ENCODE measurements at regions not wholly inside any gene's neighbourhood (a gene's known extent, or its start where the extent isn't known, plus 50 kb on each side); places are given as distances from the start of the nearest gene placed in this dataset.

- TF ChIP-seq E4F1 (CRISPR knock-in tag; IDR thresholded peaks at IDR 0.05; ENCODE audit: borderline replicate concordance) = no peak
- TF ChIP-seq ZNF766 (CRISPR knock-in tag; conservative IDR thresholded peaks at IDR 0.05) = no peak
- TF ChIP-seq, protein P1, sequence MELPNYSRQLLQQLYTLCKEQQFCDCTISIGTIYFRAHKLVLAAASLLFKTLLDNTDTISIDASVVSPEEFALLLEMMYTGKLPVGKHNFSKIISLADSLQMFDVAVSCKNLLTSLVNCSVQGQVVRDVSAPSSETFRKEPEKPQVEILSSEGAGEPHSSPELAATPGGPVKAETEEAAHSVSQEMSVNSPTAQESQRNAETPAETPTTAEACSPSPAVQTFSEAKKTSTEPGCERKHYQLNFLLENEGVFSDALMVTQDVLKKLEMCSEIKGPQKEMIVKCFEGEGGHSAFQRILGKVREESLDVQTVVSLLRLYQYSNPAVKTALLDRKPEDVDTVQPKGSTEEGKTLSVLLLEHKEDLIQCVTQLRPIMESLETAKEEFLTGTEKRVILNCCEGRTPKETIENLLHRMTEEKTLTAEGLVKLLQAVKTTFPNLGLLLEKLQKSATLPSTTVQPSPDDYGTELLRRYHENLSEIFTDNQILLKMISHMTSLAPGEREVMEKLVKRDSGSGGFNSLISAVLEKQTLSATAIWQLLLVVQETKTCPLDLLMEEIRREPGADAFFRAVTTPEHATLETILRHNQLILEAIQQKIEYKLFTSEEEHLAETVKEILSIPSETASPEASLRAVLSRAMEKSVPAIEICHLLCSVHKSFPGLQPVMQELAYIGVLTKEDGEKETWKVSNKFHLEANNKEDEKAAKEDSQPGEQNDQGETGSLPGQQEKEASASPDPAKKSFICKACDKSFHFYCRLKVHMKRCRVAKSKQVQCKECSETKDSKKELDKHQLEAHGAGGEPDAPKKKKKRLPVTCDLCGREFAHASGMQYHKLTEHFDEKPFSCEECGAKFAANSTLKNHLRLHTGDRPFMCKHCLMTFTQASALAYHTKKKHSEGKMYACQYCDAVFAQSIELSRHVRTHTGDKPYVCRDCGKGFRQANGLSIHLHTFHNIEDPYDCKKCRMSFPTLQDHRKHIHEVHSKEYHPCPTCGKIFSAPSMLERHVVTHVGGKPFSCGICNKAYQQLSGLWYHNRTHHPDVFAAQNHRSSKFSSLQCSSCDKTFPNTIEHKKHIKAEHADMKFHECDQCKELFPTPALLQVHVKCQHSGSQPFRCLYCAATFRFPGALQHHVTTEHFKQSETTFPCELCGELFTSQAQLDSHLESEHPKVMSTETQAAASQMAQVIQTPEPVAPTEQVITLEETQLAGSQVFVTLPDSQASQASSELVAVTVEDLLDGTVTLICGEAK (IDR thresholded peaks at IDR 0.05) = no peak
- TF ChIP-seq, protein P1 (CRISPR knock-in tag; IDR thresholded peaks at IDR 0.05) = no peak
- no peak; the same call in none of the 2 replicates for TF ChIP-seq SMARCA5 (IDR thresholded peaks at IDR 0.05)
- TF ChIP-seq ARHGAP35 (IDR thresholded peaks at IDR 0.05; ENCODE audit: partially characterized antibody) = no peak
- TF ChIP-seq RBM39 (optimal IDR thresholded peaks at IDR 0.05; ENCODE audit: low read depth, low read length) = no peak
- TF ChIP-seq RUNX1 (IDR thresholded peaks at IDR 0.05; ENCODE audit: low read depth) = peak; percentile 73; the same call in 1 of the 2 replicates
- no peak for TF ChIP-seq TSC22D4 (tag; IDR thresholded peaks at IDR 0.05)
- no peak for TF ChIP-seq ADNP (tag; IDR thresholded peaks at IDR 0.05)
- no peak for TF ChIP-seq ZSCAN32 (CRISPR knock-in tag; IDR thresholded peaks at IDR 0.05)
- TF ChIP-seq HSF4 (CRISPR knock-in tag; IDR thresholded peaks at IDR 0.05; ENCODE audit: borderline replicate concordance) = no peak
- TF ChIP-seq WHSC1 (IDR thresholded peaks at IDR 0.05; ENCODE audit: low read length) = no peak
- no peak for TF ChIP-seq MXI1 (IDR thresholded peaks at IDR 0.05; ENCODE audit: low read depth, low read length)
- TF ChIP-seq RCOR1 (IDR thresholded peaks at IDR 0.05; ENCODE audit: borderline replicate concordance in 1 of 2, low read depth in 2 of 2, low read length in 2 of 2) = peak in 1 of 2 experiments; percentile 91; a peak in 2 of 4 replicates
- no peak for TF ChIP-seq ZNF583 (CRISPR knock-in tag; IDR thresholded peaks at IDR 0.05)
- peak; percentile 96 for TF ChIP-seq BHLHE40 (IDR thresholded peaks at IDR 0.05; ENCODE audit: low read length)
- peak; percentile 79 for TF ChIP-seq NEUROD1 (IDR thresholded peaks at IDR 0.05; ENCODE audit: borderline replicate concordance, low read depth, low read length, partially characterized antibody)
These were observed 117.5 kb downstream of the ZNF608 start (continued) for GRCh38 chr5:124628721-124629596.

All from K562 (cell line).